AG20443 (cell line): ENCODE measurements at regions not wholly inside any gene's neighbourhood (a gene's known extent, or its start where the extent isn't known, plus 50 kb on each side); places are given as distances from the start of the nearest gene placed in this dataset.

ENCODE experiments used
- DNase-seq: peaks from one replicate; pipeline ENCODE4 v3.0.0; 2012; ENCODE audit warnings: low spot score, mixed read lengths

DNA sequence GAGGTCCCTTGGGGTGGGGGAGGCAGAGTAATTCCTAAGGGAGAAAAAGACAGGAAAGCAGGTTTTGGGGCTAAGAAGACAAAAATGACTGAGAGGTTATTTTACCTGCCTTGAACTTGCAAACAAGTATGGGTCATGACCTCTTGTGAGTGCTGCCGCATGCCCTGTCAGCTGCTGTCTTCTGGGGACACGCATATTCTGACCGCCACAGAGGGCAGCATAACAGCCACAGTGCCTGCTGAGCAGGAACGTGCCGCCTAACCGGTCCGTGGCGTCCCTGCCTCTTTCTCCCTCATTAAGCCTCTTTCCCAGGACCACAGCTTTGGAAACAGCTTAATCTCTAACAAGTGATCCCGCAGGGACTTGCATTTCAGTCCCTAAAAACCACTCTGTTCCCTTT, 51.3 kb upstream of the KCNA1 start:
- no peak for DNase-seq

DNA sequence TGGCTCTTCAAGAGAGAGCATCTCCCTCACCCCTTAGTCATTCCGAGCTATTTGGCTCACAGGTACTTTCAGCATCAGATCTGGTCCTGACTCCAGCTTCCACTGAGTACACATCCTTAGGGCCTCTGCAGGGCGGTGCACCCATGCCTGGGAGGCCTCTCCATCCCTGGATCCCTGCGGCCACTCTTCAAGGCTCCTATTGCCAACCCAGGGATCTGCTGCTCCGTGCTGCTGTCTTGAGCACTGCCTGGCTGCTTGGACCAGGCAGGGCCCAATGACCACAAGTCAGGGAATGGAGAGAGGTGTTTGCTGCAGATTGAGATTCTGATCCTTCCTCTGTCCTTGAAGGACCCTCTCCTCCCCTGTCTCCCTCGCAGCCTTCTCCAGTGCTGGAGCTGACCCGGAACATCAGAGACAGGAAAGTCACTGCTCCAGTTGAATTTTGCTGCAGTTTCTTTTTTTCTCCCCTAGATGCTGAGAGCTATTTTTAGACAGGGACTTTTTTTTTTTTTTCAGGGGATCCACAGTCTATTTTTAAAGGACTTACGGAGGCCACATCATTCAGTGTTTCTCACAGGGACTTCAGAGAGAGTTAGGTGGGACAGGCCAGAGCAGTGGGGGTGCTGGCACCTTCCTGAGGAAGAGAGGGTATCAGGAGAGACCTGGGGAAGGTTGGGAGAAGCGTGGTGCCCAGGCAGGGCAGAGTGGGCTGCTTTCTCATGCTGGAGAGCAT, 50.1 kb upstream of the KCNA1 start:
- no peak for DNase-seq
